ENCODE measurements at regions not wholly inside any gene's neighbourhood (a gene's known extent, or its start where the extent isn't known, plus 50 kb on each side); places are given as distances from the start of the nearest gene placed in this dataset.

- no peaks in the 10 kb centered on the region for H3K4me1 ChIP-seq (ENCODE audit: control insufficient read depth in 1 of 2, low read depth in 2 of 2)
- H3K36me3 ChIP-seq, result no peaks in the 10 kb centered on the region
- no peak for DNase-seq (ENCODE audit: low spot score)
- no peak overlapping the region for H3K4me3 ChIP-seq
- no peaks in the 10 kb centered on the region for H3K9me3 ChIP-seq
- no peak for ATAC-seq (ENCODE audit: insufficient number of reproducible peaks, low FRiP score, low read depth)
- no peak overlapping the region for H3K27ac ChIP-seq
- no peak for TF ChIP-seq CTCF (IDR thresholded peaks at IDR 0.05)
- no peaks in the 10 kb centered on the region for H3K27me3 ChIP-seq (replicated peaks; ENCODE audit: insufficient read depth)
Observed at GRCh38 chr3:127371846-127372245, 84.0 kb upstream of the PRR20G start.

GRCh38 chr3:127371334-127371733 is 83.5 kb upstream of the PRR20G start:
- Histone ChIP-seq H3K9me3 (no peaks in the 10 kb centered on the region), H3K4me3 (no peak overlapping the region), H3K36me3 (no peaks in the 10 kb centered on the region), H3K27ac (no peak overlapping the region), H3K27me3 (replicated peaks; ENCODE audit: insufficient read depth) (no peaks in the 10 kb centered on the region), H3K4me1 (ENCODE audit: control insufficient read depth in 1 of 2, low read depth in 2 of 2) (no peaks in the 10 kb centered on the region)
- no peak for TF ChIP-seq CTCF (IDR thresholded peaks at IDR 0.05)
- DNase-seq (ENCODE audit: low spot score), result no peak
- no peak for ATAC-seq (ENCODE audit: insufficient number of reproducible peaks, low FRiP score, low read depth)

- Histone ChIP-seq H3K36me3 (no peaks in the 10 kb centered on the region), H3K27me3 (replicated peaks; ENCODE audit: insufficient read depth) (no peaks in the 10 kb centered on the region), H3K9me3 (no peaks in the 10 kb centered on the region), H3K4me3 (no peak overlapping the region), H3K27ac (no peak overlapping the region), H3K4me1 (ENCODE audit: control insufficient read depth in 1 of 2, low read depth in 2 of 2) (no peaks in the 10 kb centered on the region)
- ATAC-seq (ENCODE audit: insufficient number of reproducible peaks, low FRiP score, low read depth), result no peak
- TF ChIP-seq CTCF (IDR thresholded peaks at IDR 0.05), result no peak
- no peak for DNase-seq (ENCODE audit: low spot score)
Observed at GRCh38 chr3:127370906-127371305, 83.1 kb upstream of the PRR20G start.

- H3K4me1 ChIP-seq (ENCODE audit: control insufficient read depth in 1 of 2, low read depth in 2 of 2), result no peaks in the 10 kb centered on the region
- H3K27me3 ChIP-seq (replicated peaks; ENCODE audit: insufficient read depth), result no peaks in the 10 kb centered on the region
- DNase-seq (ENCODE audit: low spot score) (no peak), ATAC-seq (ENCODE audit: insufficient number of reproducible peaks, low FRiP score, low read depth) (no peak)
- no peak for TF ChIP-seq CTCF (IDR thresholded peaks at IDR 0.05)
- H3K4me3 ChIP-seq, result no peak overlapping the region
- no peak overlapping the region for H3K27ac ChIP-seq
- H3K9me3 ChIP-seq, result no peaks in the 10 kb centered on the region
- H3K36me3 ChIP-seq, result no peaks in the 10 kb centered on the region
Observed at GRCh38 chr3:127369356-127369935, 81.6 kb upstream of the PRR20G start.

GRCh38 chr3:127368186-127369032 is 80.6 kb upstream of the PRR20G start:
- no peak for ATAC-seq (ENCODE audit: insufficient number of reproducible peaks, low FRiP score, low read depth)
- DNase-seq (ENCODE audit: low spot score), result no peak
- Histone ChIP-seq H3K9me3 (no peaks in the 10 kb centered on the region), H3K27ac (no peak overlapping the region), H3K36me3 (no peaks in the 10 kb centered on the region), H3K4me3 (no peak overlapping the region), H3K27me3 (replicated peaks; ENCODE audit: insufficient read depth) (no peaks in the 10 kb centered on the region), H3K4me1 (ENCODE audit: control insufficient read depth in 1 of 2, low read depth in 2 of 2) (no peaks in the 10 kb centered on the region)
- no peak for TF ChIP-seq CTCF (IDR thresholded peaks at IDR 0.05)

Data from thoracic aorta (tissue), 2 donors.